IPS-NIHi11 (cell line): ENCODE measurements at regions not wholly inside any gene's neighbourhood (a gene's known extent, or its start where the extent isn't known, plus 50 kb on each side); places are given as distances from the start of the nearest gene placed in this dataset.

Experiments
- DNase-seq: peaks from one replicate; pipeline ENCODE4 v3.0.0; 2012; ENCODE audit warnings: mixed read lengths, low spot score

GRCh38 chr16:86773354-86773715, 195.0 kb downstream of the FOXL1 start:
- DNase-seq = no peak

GRCh38 chr16:86774931-86775330, 196.6 kb downstream of the FOXL1 start:
- DNase-seq = no peak

- no peak for DNase-seq
Measured at GRCh38 chr16:86775511-86775921, 197.2 kb downstream of the FOXL1 start.

- DNase-seq = no peak
Measured at GRCh38 chr16:86777381-86777946, 199.1 kb downstream of the FOXL1 start.

GRCh38 chr16:86778108-86778745, 199.9 kb downstream of the FOXL1 start:
- DNase-seq = no peak

- no peak for DNase-seq
Measured at GRCh38 chr16:86778978-86779377, 200.6 kb downstream of the FOXL1 start.

- no peak for DNase-seq
Measured at GRCh38 chr16:86781046-86781445, 202.7 kb downstream of the FOXL1 start.

- no peak for DNase-seq
Measured at GRCh38 chr16:86783636-86784626, 205.6 kb downstream of the FOXL1 start.

- no peak for DNase-seq
Measured at GRCh38 chr16:86786338-86786737, 208.0 kb downstream of the FOXL1 start.

- DNase-seq = no peak
Measured at GRCh38 chr16:86786994-86787393, 208.6 kb downstream of the FOXL1 start.

- no peak for DNase-seq
Measured at GRCh38 chr16:86787538-86787937, 209.2 kb downstream of the FOXL1 start.

- DNase-seq = no peak
Measured at GRCh38 chr16:86789621-86790051, 211.3 kb downstream of the FOXL1 start.

GRCh38 chr16:86791287-86792035, 213.1 kb downstream of the FOXL1 start:
- DNase-seq = no peak

GRCh38 chr16:86794216-86794864, 216.0 kb downstream of the FOXL1 start:
- no peak for DNase-seq

- DNase-seq = no peak
Measured at GRCh38 chr16:86797700-86798099, 219.4 kb downstream of the FOXL1 start.

GRCh38 chr16:86798247-86799041, 220.1 kb downstream of the FOXL1 start:
- no peak for DNase-seq

GRCh38 chr16:86799367-86799766, 221.0 kb downstream of the FOXL1 start:
- DNase-seq = no peak

GRCh38 chr16:86800894-86801293, 222.5 kb downstream of the FOXL1 start:
- DNase-seq = no peak

- DNase-seq = no peak
Measured at GRCh38 chr16:86802013-86802412, 223.7 kb downstream of the FOXL1 start.

- no peak for DNase-seq
Measured at GRCh38 chr16:86805188-86805587, 226.8 kb downstream of the FOXL1 start.
